Central memory CD8-positive, alpha-beta T cell (primary cell): ENCODE measurements at regions not wholly inside any gene's neighbourhood (a gene's known extent, or its start where the extent isn't known, plus 50 kb on each side); places are given as distances from the start of the nearest gene placed in this dataset.
"Not testable (repeated sequence)": the region's sequence is repeated elsewhere in the genome, so short reads cannot be mapped to it uniquely, and the experiment has no call there.

ENCODE experiments used
- ATAC-seq: fragments of 150-1000 bp; cut with Tn5 transposase; replicated peaks from 2 replicates; pipeline ENCODE4 v1.10.0; 2022; ENCODE audit warnings: mild to moderate bottlenecking, moderate FRiP score, moderate number of reproducible peaks; ENCODE audit not compliant: poor library complexity, severe bottlenecking; ENCODE audit errors: extremely low read depth
- DNase-seq, 2 donors: peaks; one replicate each; pipeline ENCODE4 v3.0.0; 2021; ENCODE audit warnings: low spot score in 2 of 2
- H3K27ac Mint-ChIP-seq: one replicate; pipeline ENCODE4 v1.8.0; 2022; ENCODE audit warnings: low read depth, mild to moderate bottlenecking, moderate library complexity, mixed read lengths
- H3K27me3 Mint-ChIP-seq: one replicate; pipeline ENCODE4 v1.8.0; 2022; ENCODE audit warnings: mixed read lengths
- H3K36me3 Mint-ChIP-seq: one replicate; pipeline ENCODE4 v1.8.0; 2022; ENCODE audit warnings: mild to moderate bottlenecking, moderate library complexity, mixed read lengths; ENCODE audit not compliant: insufficient read depth
- H3K4me1 Mint-ChIP-seq: one replicate; pipeline ENCODE4 v1.8.0; 2022; ENCODE audit warnings: mixed read lengths
- H3K4me3 Mint-ChIP-seq: one replicate; pipeline ENCODE4 v1.8.0; 2022; ENCODE audit warnings: mild to moderate bottlenecking, moderate library complexity, mixed read lengths
- H3K9me3 Mint-ChIP-seq: one replicate; pipeline ENCODE4 v1.8.0; 2022; ENCODE audit warnings: mixed read lengths

DNA sequence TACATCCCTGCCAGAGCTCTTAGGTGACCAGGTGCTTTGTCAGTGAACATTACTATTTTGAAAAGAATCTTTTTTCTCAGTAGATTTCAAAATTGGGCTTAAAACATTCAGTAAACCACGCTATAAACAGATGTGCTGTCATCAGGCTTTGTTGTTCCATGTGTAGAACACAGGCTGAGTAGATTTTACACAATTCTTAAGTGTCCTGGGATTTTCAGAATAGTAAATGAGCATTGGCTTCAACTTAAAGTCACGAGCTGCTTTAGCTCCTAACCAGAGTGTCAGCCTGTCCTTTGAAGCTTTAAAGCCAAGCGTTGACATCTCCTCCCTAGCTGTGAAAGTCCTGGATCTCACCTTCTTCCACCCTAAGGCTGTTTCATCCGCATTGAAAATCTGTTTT lies 83.6 kb downstream of the CARTPT start:
- no peaks in the 10 kb centered on the region for H3K36me3 Mint-ChIP-seq
- no peaks in the 10 kb centered on the region for H3K9me3 Mint-ChIP-seq
- H3K4me3 Mint-ChIP-seq, result no peak overlapping the region
- no peaks in the 10 kb centered on the region for H3K4me1 Mint-ChIP-seq
- no peak overlapping the region for H3K27ac Mint-ChIP-seq
- ATAC-seq (no peak), DNase-seq (no peak)
- peaks cover 81% of the 10 kb centered on the region for H3K27me3 Mint-ChIP-seq

DNA sequence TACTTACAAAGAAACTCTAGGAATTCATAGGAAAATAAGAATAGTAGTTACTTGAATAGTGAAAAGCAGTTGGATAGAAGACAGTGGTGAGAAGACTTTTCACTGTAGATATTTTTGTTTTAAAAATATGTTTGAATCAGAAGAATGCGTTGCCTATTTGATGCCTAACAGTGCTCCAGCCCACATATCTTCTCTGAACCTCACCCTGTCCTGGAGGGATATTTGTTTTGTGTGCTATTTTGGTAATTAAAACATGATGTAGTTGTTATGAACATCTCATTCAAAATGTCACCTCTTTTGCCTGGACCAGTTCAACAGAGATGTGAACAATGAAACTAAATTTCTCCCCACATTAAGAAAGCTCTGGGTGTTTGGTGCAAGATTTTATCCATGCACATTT lies 87.6 kb downstream of the CARTPT start:
- H3K4me1 Mint-ChIP-seq, result no peaks in the 10 kb centered on the region
- no peak overlapping the region for H3K27ac Mint-ChIP-seq
- H3K9me3 Mint-ChIP-seq, result no peaks in the 10 kb centered on the region
- no peak for DNase-seq
- peaks cover 77% of the 10 kb centered on the region for H3K27me3 Mint-ChIP-seq
- ATAC-seq, result no peak
- no peaks in the 10 kb centered on the region for H3K36me3 Mint-ChIP-seq
- H3K4me3 Mint-ChIP-seq, result no peak overlapping the region

DNA sequence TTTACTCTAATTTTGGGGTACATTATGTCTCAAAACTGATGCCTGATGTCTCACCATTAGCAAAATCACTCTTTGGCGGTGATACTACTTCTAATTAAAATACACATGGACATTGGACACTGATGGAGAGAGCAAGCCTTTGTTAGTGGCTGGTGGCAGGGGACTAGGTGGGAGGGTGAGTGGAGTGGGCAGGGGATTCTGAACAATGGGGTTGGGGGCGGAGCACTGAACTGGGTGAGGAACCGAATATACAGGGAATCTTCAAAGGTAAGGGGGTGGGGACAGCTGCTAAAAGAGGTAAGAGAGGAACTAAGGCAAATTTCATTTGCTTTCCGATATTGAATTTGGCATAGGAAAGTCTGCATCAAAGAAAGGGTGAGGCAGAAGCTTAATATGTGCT lies 88.8 kb downstream of the CARTPT start:
- ATAC-seq, result no peak

DNA sequence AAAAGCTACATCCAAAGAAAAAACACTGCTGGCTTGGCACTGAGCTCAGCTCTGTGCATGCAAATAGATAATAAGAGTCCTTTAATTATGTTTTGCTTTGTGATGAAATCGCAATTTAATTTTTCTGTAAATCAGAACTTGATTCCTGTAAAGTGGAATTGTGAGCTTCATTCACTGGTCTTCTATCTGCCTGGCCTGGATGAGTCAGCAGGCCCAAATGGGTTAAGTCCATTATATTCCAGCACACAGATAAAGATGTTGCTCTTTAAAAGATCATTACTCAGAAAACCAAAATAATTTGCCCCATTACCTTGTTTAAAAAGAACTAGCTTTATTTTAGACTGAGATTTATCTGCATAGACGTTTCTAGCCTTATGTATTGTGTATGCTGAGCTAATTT lies 90.4 kb downstream of the CARTPT start:
- DNase-seq (no peak), ATAC-seq (no peak)
- Mint-ChIP-seq H3K4me3 (no peak overlapping the region), H3K27ac (no peak overlapping the region), H3K36me3 (no peaks in the 10 kb centered on the region), H3K9me3 (no peaks in the 10 kb centered on the region), H3K27me3 (peaks cover 61% of the 10 kb centered on the region), H3K4me1 (no peaks in the 10 kb centered on the region)

More for the DNA sequence above, 88.8 kb downstream of the CARTPT start:
- Mint-ChIP-seq H3K27ac (no peak overlapping the region), H3K4me3 (no peak overlapping the region), H3K27me3 (peaks cover 72% of the 10 kb centered on the region), H3K4me1 (no peaks in the 10 kb centered on the region), H3K9me3 (no peaks in the 10 kb centered on the region), H3K36me3 (no peaks in the 10 kb centered on the region)
- no peak for DNase-seq

DNA sequence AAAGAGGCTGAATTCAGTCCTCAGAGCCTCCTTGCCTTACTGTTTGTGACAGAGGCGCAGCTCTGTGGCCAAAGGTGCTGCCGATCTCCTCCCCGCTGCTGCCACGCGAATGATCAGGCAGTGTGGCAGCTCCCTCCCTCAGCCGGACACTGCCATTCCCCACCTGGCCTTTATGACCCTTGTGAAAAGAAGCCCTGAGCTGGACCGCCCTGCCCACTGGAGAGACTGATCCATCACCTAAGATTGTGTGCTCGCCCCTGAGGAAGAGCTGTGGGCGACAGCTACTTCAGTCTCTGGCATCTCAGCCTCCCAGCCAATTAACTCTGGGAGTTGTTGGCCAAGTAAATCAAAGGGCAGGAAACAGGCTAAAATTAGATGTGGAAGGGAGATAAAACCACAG lies 90.9 kb downstream of the CARTPT start:
- no peaks in the 10 kb centered on the region for H3K9me3 Mint-ChIP-seq
- no peak overlapping the region for H3K27ac Mint-ChIP-seq
- H3K4me1 Mint-ChIP-seq, result no peaks in the 10 kb centered on the region
- H3K36me3 Mint-ChIP-seq, result no peaks in the 10 kb centered on the region
- ATAC-seq (no peak), DNase-seq (no peak)
- H3K27me3 Mint-ChIP-seq, result peaks cover 55% of the 10 kb centered on the region
- H3K4me3 Mint-ChIP-seq, result no peak overlapping the region

DNA sequence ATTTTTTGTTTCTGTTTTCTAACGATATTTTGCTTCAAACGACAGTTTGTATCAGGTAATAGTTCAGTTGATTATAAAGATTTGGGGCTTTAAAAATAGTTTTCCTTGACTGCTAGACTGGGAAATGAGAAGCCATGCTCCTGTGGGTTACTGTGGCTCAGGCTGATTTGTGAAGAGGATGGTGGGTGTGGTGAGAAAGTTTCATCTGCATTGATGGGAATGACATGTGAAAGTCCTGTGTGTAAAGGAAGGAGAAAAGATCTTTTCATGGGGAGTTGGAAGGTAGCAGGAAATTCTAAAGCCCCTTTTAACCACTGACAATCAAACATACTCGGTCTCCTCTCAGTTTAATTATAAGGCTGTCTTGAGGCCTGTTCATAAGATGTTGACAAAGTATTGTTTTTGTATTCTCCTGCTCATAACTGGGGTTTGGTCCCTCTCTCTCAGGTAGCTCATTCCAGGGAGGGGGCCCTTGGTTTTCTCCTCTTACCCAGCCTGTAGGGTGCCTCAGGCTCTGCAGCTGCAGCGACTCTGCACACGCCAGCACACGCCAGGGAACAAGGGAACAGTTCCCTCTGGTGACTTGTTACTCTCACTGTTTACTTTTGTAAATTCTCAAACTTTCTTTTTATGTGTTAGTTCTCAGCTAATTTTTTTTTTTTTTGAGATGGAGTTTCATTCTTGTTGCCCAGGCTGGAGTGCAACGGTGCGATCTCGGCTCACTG lies 91.6 kb downstream of the CARTPT start:
- H3K9me3 Mint-ChIP-seq, result no peaks in the 10 kb centered on the region
- no peak overlapping the region for H3K4me3 Mint-ChIP-seq
- no peak for DNase-seq
- H3K4me1 Mint-ChIP-seq, result no peaks in the 10 kb centered on the region
- no peaks in the 10 kb centered on the region for H3K36me3 Mint-ChIP-seq
- H3K27me3 Mint-ChIP-seq, result peaks cover 49% of the 10 kb centered on the region
- ATAC-seq, result no peak
- H3K27ac Mint-ChIP-seq, result no peak overlapping the region

DNA sequence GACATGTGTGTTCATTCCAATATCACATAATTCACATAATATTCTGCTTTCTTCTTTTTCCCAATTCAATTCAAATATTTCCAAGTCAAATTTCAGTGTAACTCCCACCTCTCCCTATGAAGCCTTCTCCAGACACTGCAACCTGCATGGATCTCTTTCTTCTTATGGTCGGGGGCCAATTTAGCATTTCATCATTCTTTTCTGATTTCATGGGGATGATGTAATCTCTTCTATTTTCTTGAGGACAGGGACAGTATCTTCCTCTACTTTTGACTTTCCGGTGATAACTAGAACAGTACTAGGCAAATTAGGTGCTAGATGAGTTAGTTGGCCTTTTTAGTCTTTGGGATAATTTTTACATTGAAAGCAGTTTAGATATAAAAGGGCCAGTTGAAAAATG lies 92.7 kb downstream of the CARTPT start:
- DNase-seq (no peak), ATAC-seq (no peak)

DNA sequence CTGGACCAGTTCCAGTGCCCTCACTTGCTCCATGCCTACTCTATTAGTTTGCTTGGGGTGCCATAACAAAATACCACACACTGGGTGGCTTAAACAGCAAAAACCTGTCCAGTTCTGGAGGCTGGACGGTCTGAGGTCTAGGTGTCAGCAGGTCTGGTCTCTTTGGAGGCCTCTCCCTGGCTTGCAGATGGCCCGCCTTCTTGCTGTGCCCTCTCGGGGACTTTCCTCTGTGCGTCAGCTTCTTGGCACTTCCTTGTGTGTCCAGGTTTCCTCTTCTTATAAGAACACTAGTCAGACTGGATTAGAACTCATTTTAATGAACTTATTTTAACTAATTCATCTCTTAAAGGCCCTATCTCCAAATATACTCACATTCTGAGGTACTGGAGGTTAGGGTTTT lies 97.2 kb downstream of the CARTPT start:
- ATAC-seq (no peak), DNase-seq (no peak)
- H3K4me3 Mint-ChIP-seq, result no peak overlapping the region
- H3K27ac Mint-ChIP-seq, result no peak overlapping the region
- H3K27me3 Mint-ChIP-seq, result peaks cover 28% of the 10 kb centered on the region
- H3K4me1 Mint-ChIP-seq, result no peaks in the 10 kb centered on the region
- H3K9me3 Mint-ChIP-seq, result peaks cover 7% of the 10 kb centered on the region
- no peaks in the 10 kb centered on the region for H3K36me3 Mint-ChIP-seq

More for the DNA sequence above, 92.7 kb downstream of the CARTPT start:
- H3K9me3 Mint-ChIP-seq, result no peaks in the 10 kb centered on the region
- no peak overlapping the region for H3K27ac Mint-ChIP-seq
- H3K4me3 Mint-ChIP-seq, result no peak overlapping the region
- no peaks in the 10 kb centered on the region for H3K36me3 Mint-ChIP-seq
- peaks cover 38% of the 10 kb centered on the region for H3K27me3 Mint-ChIP-seq
- H3K4me1 Mint-ChIP-seq, result no peaks in the 10 kb centered on the region

DNA sequence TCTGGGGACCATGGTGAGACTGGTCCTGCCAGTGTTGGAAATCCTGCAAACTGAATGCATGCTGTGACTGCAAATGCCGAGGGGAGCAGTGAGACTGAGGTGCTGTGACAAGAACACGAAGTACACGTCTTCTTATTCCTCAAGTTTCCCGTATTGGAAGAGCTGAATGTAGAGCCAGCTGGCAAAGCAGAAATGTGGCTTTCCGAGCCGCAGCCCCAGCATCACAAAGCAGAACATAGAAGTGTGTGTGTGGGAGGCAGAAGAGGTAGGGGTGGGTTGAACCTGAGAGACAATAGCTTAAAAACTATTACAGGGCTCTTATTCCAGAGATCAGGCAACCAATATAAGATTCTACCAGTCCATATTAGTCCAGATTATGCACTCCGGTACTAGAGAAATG lies 98.8 kb downstream of the CARTPT start:
- Mint-ChIP-seq H3K4me3 (no peak overlapping the region), H3K4me1 (no peaks in the 10 kb centered on the region), H3K27me3 (peaks cover 17% of the 10 kb centered on the region), H3K36me3 (peaks cover 1% of the 10 kb centered on the region), H3K9me3 (peaks cover 17% of the 10 kb centered on the region), H3K27ac (no peak overlapping the region)
- ATAC-seq (no peak), DNase-seq (no peak)

DNA sequence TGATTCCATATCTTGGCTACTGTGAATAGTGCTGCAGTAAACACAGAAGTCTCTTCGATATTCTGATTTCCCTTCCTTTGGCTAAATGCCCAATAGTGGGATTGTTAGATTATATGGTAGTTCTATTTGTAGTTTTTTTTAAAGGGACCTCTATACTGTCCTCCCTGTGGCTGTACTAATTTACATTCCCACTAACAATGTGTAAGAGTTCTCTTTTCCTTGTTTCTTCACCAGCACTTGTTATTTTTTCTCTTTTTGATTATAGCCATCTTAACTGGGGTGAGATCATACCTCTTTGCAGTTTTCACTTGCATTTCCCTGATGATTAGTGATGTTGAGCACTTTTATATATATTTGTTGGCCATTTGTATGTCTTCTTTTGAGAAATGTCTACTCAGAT lies 102.0 kb downstream of the CARTPT start:
- no peak for ATAC-seq
- Mint-ChIP-seq H3K27me3 (peaks cover 18% of the 10 kb centered on the region), H3K4me1 (no peaks in the 10 kb centered on the region), H3K36me3 (peaks cover 1% of the 10 kb centered on the region), H3K4me3 (no peak overlapping the region), H3K9me3 (peaks cover 17% of the 10 kb centered on the region), H3K27ac (no peak overlapping the region)
- DNase-seq, result no peak

DNA sequence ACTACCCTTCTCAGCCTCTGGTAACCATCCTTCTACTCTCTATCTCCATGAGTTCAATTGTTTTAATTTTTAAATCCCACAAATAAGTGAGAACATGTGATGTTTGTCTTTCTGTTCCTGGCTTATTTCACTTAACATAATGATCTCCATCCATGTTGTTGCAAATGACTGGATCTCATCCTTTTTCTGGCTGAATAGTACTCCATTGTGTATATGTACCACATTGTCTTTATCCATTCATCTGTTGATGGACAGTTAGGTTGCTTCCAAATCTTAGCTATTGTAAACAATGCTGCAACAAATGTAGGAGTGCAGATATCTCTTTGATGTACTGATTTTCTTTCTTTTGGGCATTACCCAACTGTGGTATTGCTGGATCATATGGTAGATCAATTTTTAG lies 103.0 kb downstream of the CARTPT start:
- not testable (repeated sequence) for H3K4me1 Mint-ChIP-seq, H3K27ac Mint-ChIP-seq, H3K4me3 Mint-ChIP-seq, H3K36me3 Mint-ChIP-seq, ATAC-seq, DNase-seq
- Mint-ChIP-seq H3K27me3 (peaks cover 28% of the 10 kb centered on the region), H3K9me3 (peaks cover 27% of the 10 kb centered on the region)

DNA sequence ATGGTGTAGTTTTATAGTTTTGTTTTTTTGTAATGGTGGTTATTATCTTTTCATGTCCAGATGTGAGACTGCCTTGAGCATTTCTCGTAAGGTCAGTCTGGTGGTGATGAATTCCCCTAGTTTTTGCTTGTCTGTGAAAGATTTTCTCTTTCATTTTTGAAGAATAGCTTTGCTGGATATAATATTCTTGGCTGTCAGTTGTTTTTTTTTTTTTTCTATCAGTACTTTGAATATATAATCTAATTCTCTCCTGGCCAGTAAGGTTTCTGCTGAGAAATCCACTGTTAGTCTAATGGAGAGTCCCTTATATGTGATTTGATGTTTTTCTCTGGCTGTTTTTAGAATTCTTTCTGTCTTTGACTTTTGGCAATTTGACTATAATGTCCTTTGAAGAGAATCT lies 106.9 kb downstream of the CARTPT start:
- no peak for DNase-seq
- peaks cover 24% of the 10 kb centered on the region for H3K9me3 Mint-ChIP-seq
- peaks cover 15% of the 10 kb centered on the region for H3K27me3 Mint-ChIP-seq
- ATAC-seq, result no peak
- H3K4me1 Mint-ChIP-seq, result no peaks in the 10 kb centered on the region
- peaks cover 1% of the 10 kb centered on the region for H3K36me3 Mint-ChIP-seq
- H3K27ac Mint-ChIP-seq, result no peak overlapping the region
- H3K4me3 Mint-ChIP-seq, result no peak overlapping the region

DNA sequence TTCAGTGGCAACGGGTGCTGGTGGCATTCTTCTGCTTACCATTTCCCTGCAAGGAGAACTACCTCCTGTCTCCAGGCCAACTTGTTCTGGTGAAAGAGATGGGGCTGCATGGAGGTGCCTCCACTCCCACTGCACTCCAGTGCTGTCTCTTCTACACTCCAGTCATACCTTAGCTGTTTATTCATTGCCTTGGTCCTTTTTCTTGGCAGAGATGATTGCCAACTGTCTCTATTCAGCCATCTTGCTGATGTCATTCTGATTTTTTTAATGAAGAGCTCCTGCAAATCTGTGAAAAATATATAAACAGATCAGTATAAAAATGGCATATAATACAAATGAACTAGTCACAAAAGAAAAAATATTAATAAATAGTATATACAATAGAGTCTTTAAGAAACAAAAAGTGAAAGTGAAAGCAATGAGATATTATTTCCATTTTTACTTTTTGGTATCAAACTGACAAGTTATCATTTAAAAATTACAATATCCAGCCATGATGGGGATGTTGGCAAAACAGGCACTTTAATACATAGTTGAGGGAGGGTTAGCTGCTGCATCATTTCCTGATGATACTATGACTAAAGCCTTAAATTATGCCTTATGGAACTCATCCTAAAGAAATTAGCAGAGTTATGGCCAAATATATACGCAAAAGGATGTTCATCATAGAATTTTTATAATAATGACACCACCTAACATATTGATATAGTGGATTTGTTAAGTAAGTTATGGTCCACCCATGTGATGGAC lies 109.4 kb downstream of the CARTPT start:
- H3K36me3 Mint-ChIP-seq, result no peaks in the 10 kb centered on the region
- peaks cover 11% of the 10 kb centered on the region for H3K9me3 Mint-ChIP-seq
- DNase-seq (no peak), ATAC-seq (no peak)
- no peaks in the 10 kb centered on the region for H3K4me1 Mint-ChIP-seq
- H3K27me3 Mint-ChIP-seq, result peaks cover 15% of the 10 kb centered on the region
- no peak overlapping the region for H3K4me3 Mint-ChIP-seq
- H3K27ac Mint-ChIP-seq, result no peak overlapping the region
